GM12891 (cell line): ENCODE measurements at regions not wholly inside any gene's neighbourhood (a gene's known extent, or its start where the extent isn't known, plus 50 kb on each side); places are given as distances from the start of the nearest gene placed in this dataset.

Experiments used
- PAX5 ChIP-seq: IDR thresholded peaks from 2 replicates; pipeline ENCODE4 v1.6.1; 2011; ENCODE audit warnings: low read length, moderate library complexity, mild to moderate bottlenecking; ENCODE audit not compliant: insufficient read depth, severe bottlenecking
- POLR2A ChIP-seq: IDR thresholded peaks from 2 replicates; pipeline ENCODE4 v1.6.1; 2011; ENCODE audit warnings: low read depth, low read length, control low read depth
- POLR2AphosphoS5 ChIP-seq: IDR thresholded peaks from 2 replicates; pipeline ENCODE4 v1.6.1; 2011; ENCODE audit warnings: low read depth, low read length, control low read depth
- SPI1 ChIP-seq: IDR thresholded peaks from 2 replicates; pipeline ENCODE4 v1.6.1; 2011; ENCODE audit warnings: low read depth, low read length, control low read depth
- TAF1 ChIP-seq: IDR thresholded peaks from 2 replicates; pipeline ENCODE4 v1.6.1; 2011; ENCODE audit warnings: low read depth, low read length, control low read depth

DNA sequence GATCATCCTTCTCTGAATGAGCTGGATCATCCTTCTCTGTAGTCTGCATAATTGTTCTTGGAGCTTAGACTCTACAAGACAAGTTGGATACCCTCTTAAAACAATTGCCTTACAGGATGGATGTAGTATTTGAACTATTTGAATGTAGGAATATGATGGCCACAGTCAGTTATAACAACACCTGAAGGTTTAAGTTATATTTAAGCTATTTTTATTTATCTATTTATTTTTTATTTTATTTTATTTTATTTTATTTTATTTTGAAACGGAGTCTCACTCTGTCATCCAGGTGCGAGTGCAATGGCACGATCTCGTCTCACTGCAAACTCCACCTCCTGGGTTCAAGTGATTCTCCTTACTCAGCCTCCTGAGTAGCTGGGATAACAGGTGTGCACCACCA is 149.9 kb upstream of the SLIT2 start:
- no peak for TF ChIP-seq POLR2A
- no peak for TF ChIP-seq TAF1
- no peak for TF ChIP-seq POLR2AphosphoS5
- TF ChIP-seq PAX5, result no peak
- TF ChIP-seq SPI1, result no peak
